Astrocyte of the cerebellum (primary cell): ENCODE measurements at regions not wholly inside any gene's neighbourhood (a gene's known extent, or its start where the extent isn't known, plus 50 kb on each side); places are given as distances from the start of the nearest gene placed in this dataset.

Source experiments
- DNase-seq: peaks from one replicate; pipeline ENCODE4 v3.0.0-alpha.2; 2011; ENCODE audit warnings: low read depth
- H3K4me3 ChIP-seq: 2 replicates; pipeline ENCODE4 v1.5.1; 2011; ENCODE audit warnings: mild to moderate bottlenecking, low read depth, low read length, moderate library complexity
- CTCF ChIP-seq: IDR thresholded peaks from 2 replicates; pipeline ENCODE4 v1.5.1; 2012; ENCODE audit warnings: low read length, low read depth, moderate library complexity, mild to moderate bottlenecking; ENCODE audit errors: missing control alignments
- in situ Hi-C: cut with HindIII; loops from 2 replicates; pipeline ENCODE4 v1.10.0; 2017; ENCODE audit warnings: low sequenced_read_pairs

GRCh38 chr10:112030431-112030830 is 153.1 kb downstream of the GPAM start:
- H3K4me3 ChIP-seq: no peak overlapping the region
- no peak for TF ChIP-seq CTCF
- no peak for DNase-seq
- in situ Hi-C loops: no loop called here

GRCh38 chr10:112039823-112040222 is 143.7 kb downstream of the GPAM start:
- DNase-seq: no peak
- H3K4me3 ChIP-seq: no peak overlapping the region
- TF ChIP-seq CTCF: no peak
- in situ Hi-C loops: no loop called here

GRCh38 chr10:112040696-112041095 is 142.9 kb downstream of the GPAM start:
- in situ Hi-C loops: no loop called here
- no peak for TF ChIP-seq CTCF
- no peak overlapping the region for H3K4me3 ChIP-seq
- DNase-seq: no peak

GRCh38 chr10:112045938-112046337 is 137.6 kb downstream of the GPAM start:
- in situ Hi-C loops: no loop called here
- DNase-seq: no peak
- no peak overlapping the region for H3K4me3 ChIP-seq
- no peak for TF ChIP-seq CTCF

GRCh38 chr10:112047674-112048073 is 135.9 kb downstream of the GPAM start:
- TF ChIP-seq CTCF: no peak
- DNase-seq: no peak
- in situ Hi-C loops: no loop called here
- H3K4me3 ChIP-seq: no peak overlapping the region

- in situ Hi-C loops: no loop called here
- TF ChIP-seq CTCF: no peak
- no peak for DNase-seq
- no peak overlapping the region for H3K4me3 ChIP-seq
Measured at GRCh38 chr10:112052166-112052565, 131.4 kb downstream of the GPAM start.

GRCh38 chr10:112053895-112054294 is 129.7 kb downstream of the GPAM start:
- H3K4me3 ChIP-seq: no peak overlapping the region
- no peak for DNase-seq
- in situ Hi-C loops: no loop called here
- TF ChIP-seq CTCF: no peak
